Umbilical cord (tissue), 1 donor: ENCODE measurements at regions not wholly inside any gene's neighbourhood (a gene's known extent, or its start where the extent isn't known, plus 50 kb on each side); places are given as distances from the start of the nearest gene placed in this dataset.
A peak's percentile ranks its signal among the peaks of the same experiment; 100 is the strongest.
"Not testable (repeated sequence)": the region's sequence is repeated elsewhere in the genome, so short reads cannot be mapped to it uniquely, and the experiment has no call there.

Source experiments
- DNase-seq: peaks from one replicate; pipeline ENCODE4 v3.0.0-alpha.2; 2015; ENCODE audit warnings: low spot score

DNA sequence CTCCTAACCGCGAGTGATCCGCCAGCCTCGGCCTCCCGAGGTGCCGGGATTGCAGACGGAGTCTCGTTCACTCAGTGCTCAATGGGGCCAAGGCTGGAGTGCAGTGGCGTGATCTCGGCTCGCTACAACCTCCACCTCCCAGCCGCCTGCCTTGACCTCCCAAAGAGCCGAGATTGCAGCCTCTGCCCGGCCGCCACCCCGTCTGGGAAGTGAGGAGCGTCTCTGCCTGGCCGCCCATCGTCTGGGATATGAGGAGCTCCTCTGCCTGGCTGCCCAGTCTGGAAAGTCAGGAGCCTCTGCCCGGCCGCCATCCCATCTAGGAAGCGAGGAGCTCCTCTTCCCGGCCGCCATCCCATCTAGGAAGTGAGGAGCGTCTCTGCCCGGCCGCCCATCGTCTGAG, 58.8 kb upstream of the ANKRD30BL start:
- not testable (repeated sequence) for DNase-seq

- DNase-seq: not testable (repeated sequence)
Observed at GRCh38 chr2:132221886-132222285, 60.1 kb upstream of the ANKRD30BL start.

DNA sequence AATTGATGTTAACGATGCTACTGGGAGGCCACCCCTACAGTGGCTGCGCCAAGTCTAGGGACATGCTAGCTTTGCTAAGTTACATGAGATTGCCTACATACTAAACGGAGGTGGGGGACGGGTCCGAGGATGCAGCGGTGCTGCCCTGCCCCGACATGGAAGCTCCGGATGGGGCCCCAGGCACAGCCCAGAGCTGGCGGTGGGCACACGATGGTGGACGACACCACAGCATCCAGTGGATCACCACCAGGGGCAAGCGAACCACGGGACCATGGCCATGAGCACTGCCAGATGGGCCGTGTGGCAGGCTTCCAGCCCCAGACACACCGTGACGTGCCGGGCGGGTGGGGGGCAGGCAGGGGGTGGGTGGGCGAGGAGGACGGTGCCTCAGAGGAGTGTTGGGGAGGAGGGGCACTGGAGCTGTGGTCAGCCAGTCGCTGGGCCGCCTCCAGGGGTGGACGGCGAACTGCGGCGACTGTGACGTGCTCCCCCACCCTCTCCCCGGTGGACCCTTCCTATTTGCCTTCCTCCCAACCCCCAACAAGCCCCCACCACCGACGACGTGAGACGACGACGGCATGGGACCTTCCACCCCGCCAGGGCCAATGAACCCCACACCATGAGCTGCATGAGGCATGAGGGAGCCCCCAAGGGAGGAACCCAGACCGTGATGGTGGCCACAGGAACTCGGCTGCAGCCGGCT, 90.6 kb upstream of the ANKRD30BL start:
- DNase-seq: no peak

GRCh38 chr2:132252894-132253264, 91.1 kb upstream of the ANKRD30BL start:
- no peak for DNase-seq

DNA sequence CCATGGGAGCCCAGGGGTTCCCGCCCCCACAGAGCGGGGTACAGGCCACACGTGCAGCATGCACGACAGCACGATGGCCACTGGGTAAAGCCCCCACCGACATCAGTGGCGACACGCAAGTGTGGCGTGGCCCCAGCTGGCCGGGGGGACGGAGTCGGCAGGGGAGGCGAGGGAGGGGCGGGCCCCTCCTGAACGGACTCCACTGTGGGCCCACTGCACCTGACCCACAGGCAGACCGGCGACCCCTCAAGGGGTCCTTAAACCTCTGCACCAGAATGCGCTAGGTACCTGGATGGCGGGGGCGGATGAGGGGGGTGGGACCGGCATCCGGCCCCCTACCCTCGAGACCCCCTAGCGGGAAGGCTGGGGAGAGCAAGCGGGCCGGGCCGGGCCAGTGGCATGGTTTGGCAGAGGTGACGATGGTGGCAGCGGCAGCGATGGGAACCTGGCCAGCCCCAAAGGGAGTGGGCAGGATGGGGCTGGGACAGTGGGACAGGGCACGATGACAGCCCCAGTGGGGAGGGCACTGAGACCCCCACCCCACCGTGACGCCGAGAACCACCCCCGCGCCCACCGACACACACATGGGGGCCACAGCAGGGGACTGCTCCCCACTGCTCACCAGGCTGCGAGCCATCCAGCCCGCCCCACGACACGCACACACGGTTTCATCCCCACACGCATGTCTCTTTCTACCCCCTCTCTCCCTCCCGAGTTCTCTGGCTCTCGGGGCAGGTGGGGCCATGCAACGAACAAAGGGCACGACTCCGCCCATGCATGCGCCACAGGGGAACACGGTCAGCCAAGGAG, 91.9 kb upstream of the ANKRD30BL start:
- DNase-seq: no peak

DNA sequence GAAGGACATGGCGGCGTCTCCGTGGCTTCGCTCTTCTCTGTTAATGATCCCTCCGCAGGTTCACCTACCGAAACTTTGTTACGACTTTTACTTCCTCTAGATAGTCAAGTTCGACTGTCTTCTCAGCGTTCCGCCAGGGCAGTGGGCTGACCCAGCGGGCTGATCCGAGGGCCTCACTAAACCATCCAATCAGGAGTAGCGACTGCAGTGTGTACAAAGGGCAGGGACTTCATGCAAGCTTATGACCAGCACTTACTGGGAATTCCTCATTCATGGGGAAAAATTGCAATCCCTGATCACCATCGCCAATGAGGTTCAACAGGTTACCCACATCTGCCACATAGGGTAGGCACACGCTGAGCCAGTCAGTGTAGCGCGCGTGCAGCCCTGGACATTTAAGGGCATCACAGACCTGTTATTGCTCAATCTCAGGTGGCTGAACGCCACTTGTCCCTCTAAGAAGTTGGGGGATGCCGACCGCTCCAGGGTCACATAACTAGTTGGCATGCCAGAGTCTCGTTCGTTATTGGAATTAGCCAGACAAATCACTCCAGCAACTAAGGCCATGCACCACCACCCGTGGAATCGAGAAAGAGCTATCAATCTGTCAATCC, 92.7 kb upstream of the ANKRD30BL start:
- DNase-seq: not testable (repeated sequence)

- no peak for DNase-seq
Observed at GRCh38 chr2:132255714-132256113, 94.0 kb upstream of the ANKRD30BL start.

- DNase-seq: no peak
Observed at GRCh38 chr2:132256251-132256902, 94.6 kb upstream of the ANKRD30BL start.

DNA sequence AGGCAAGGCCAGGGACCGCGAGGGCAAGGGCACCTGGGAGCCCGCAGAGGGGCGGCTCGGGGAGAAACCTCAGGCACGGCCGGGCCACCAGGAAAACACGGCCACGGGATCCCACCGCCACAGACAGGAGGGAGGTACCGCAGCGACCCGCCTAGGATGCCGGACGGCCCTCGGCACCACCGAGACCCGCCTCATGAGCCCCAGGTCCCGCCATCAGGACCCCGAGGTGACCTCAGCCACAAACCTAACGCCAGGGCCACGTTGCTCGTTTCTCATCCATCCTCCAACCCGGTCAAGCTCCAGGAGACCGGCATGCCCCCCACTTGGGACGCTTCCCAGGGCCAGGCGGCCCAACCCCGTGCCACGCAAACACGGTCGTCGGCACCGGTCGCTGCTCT, 95.2 kb upstream of the ANKRD30BL start:
- DNase-seq: not testable (repeated sequence)

- not testable (repeated sequence) for DNase-seq
Observed at GRCh38 chr2:132257301-132258171, 95.8 kb upstream of the ANKRD30BL start.

DNA sequence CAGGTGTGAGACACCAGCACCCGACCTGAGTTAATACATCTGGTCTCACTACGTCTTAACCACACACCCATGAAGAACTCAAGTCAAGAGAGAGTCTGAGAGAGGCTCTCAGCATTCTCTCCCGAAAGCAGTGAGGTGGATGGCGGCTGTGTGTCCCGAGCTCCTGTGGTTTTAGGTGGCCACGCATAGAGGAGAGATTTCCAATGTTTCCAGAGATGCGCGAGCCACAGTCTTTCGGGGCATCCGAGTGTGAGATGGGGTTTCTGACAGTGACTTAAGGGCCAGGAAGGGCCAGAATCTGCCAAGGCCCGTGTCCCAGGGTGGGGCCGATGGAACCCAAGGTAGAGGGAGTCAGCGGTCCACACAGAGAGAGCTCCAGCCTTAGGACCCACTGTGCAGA, 97.5 kb upstream of the ANKRD30BL start:
- DNase-seq: not testable (repeated sequence)

GRCh38 chr2:132265595-132265994, 103.8 kb upstream of the ANKRD30BL start:
- not testable (repeated sequence) for DNase-seq

DNA sequence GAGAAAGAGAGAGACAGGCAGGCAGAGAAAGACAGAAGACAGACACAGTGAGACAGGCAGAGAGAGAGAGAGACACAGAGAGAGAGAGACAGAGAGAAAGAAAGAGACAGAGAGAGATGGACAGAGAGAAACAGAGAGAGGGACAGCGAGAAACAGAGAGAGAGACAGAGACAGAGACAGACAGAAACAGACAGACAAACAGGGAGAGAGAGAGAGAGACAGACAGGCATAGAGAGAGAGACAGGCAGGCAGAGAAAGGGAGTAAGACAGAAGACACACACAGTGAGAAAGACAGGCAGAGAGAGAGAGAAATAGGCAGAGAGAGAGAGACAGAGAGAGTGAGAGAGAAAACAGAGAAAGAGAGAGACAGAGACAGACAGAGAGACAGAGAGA, 105.3 kb upstream of the ANKRD30BL start:
- peak; percentile 3 for DNase-seq

- DNase-seq: peak; percentile 57
Observed at GRCh38 chr2:132267498-132268283, 105.9 kb upstream of the ANKRD30BL start.

GRCh38 chr2:132268284-132268976, 106.7 kb upstream of the ANKRD30BL start:
- peak; percentile 88 for DNase-seq

GRCh38 chr2:132268977-132269523, 107.3 kb upstream of the ANKRD30BL start:
- no peak for DNase-seq

- DNase-seq: no peak
Observed at GRCh38 chr2:132270255-132270654, 108.5 kb upstream of the ANKRD30BL start.

- no peak for DNase-seq
Observed at GRCh38 chr2:132270981-132271546, 109.3 kb upstream of the ANKRD30BL start.

GRCh38 chr2:132271794-132272193, 110.0 kb upstream of the ANKRD30BL start:
- DNase-seq: not testable (repeated sequence)
